NCI-H460 (cell line): ENCODE measurements at regions not wholly inside any gene's neighbourhood (a gene's known extent, or its start where the extent isn't known, plus 50 kb on each side); places are given as distances from the start of the nearest gene placed in this dataset.

Experiments used
- DNase-seq: peaks from one replicate; pipeline ENCODE4 v3.0.0-alpha.2; 2016; ENCODE audit warnings: low read depth; ENCODE audit errors: extremely low read depth

- no peak for DNase-seq
Observed at GRCh38 chr12:114982760-114983159, 298.8 kb upstream of the TBX3 start.

GRCh38 chr12:114981036-114981435 is 297.1 kb upstream of the TBX3 start:
- no peak for DNase-seq

- DNase-seq, result peak; percentile 18
Observed at GRCh38 chr12:114976959-114977358, 293.0 kb upstream of the TBX3 start.

GRCh38 chr12:114976372-114976771 is 292.4 kb upstream of the TBX3 start:
- DNase-seq, result no peak

- no peak for DNase-seq
Observed at GRCh38 chr12:114975640-114976310, 291.8 kb upstream of the TBX3 start.

GRCh38 chr12:114974826-114975639 is 291.1 kb upstream of the TBX3 start:
- no peak for DNase-seq

- DNase-seq, result no peak
Observed at GRCh38 chr12:114974333-114974732, 290.4 kb upstream of the TBX3 start.

GRCh38 chr12:114968727-114969126 is 284.8 kb upstream of the TBX3 start:
- no peak for DNase-seq

- no peak for DNase-seq
Observed at GRCh38 chr12:114967151-114967550, 283.2 kb upstream of the TBX3 start.

GRCh38 chr12:114964841-114965240 is 280.9 kb upstream of the TBX3 start:
- DNase-seq, result no peak

GRCh38 chr12:114963846-114964245 is 279.9 kb upstream of the TBX3 start:
- DNase-seq, result no peak

- no peak for DNase-seq
Observed at GRCh38 chr12:114961491-114961890, 277.5 kb upstream of the TBX3 start.

- DNase-seq, result no peak
Observed at GRCh38 chr12:114958538-114958937, 274.6 kb upstream of the TBX3 start.

- no peak for DNase-seq
Observed at GRCh38 chr12:114957225-114957624, 273.2 kb upstream of the TBX3 start.

- DNase-seq, result no peak
Observed at GRCh38 chr12:114955414-114956014, 271.5 kb upstream of the TBX3 start.

GRCh38 chr12:114954511-114955055 is 270.6 kb upstream of the TBX3 start:
- no peak for DNase-seq

GRCh38 chr12:114952573-114953271 is 268.7 kb upstream of the TBX3 start:
- no peak for DNase-seq

- DNase-seq, result no peak
Observed at GRCh38 chr12:114949058-114949820, 265.3 kb upstream of the TBX3 start.

- no peak for DNase-seq
Observed at GRCh38 chr12:114945351-114945750, 261.4 kb upstream of the TBX3 start.

- no peak for DNase-seq
Observed at GRCh38 chr12:114944736-114945135, 260.8 kb upstream of the TBX3 start.
